ENCODE measurements at regions not wholly inside any gene's neighbourhood (a gene's known extent, or its start where the extent isn't known, plus 50 kb on each side); places are given as distances from the start of the nearest gene placed in this dataset.

DNA sequence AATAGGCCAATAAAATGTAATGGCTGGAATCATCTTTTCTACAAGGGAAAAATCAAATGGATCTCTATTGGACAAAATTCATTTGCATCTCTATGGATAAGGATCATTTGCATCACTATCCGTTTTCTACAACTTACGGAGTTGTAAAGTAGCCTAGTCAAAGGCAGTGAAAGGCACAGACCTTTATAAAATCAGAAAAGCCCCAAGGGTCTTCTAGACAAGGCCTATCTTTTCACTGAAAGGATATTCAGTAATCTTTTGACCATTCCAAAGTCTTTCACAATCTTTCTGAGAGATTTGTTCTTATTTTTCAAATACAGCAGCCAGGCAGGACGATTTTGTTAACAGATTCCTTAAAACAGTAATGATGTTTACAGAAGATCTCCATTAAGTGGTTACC lies 119.5 kb upstream of the JADE1 start:
- CTCF ChIA-PET: no interaction called here
- POLR2A ChIA-PET: no interaction called here

DNA sequence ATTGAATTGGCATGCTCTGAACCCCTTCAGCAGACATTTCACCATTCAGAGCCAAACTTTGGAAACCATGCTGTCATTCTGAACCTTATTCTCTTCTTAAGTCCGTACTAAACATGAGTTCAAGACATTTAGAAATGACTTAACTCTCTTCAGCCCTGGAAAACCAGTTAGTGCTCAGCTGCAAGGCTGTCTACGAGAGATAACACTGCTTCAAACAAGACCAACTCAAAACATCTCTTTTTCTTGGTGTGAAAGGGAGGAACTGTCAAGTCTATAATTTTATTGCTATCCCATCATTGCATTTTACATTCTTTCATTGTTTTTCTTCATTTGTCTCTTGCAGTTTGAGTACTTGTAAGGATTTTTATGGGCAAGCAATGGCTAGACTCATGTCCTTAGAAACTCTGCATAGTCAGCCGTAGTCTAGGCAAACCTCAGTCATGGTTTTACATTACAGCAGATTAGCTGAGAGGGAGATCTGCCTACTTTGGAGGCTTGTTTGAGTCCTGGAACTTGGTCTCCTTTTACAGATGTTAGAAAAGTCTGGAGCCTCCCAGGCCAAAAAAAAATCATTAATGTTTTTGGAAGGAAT lies 120.6 kb upstream of the JADE1 start:
- ChIA-PET CTCF (no interaction called here), POLR2A (no interaction called here)
- Histone ChIP-seq H3K4me1 (ENCODE audit: control insufficient read depth, insufficient read depth, low read length) (no peaks in the 10 kb centered on the region), H3K27ac (ENCODE audit: extremely low read depth, low read depth, low read length) (no peak overlapping the region), H3K4me3 (ENCODE audit: low read depth, low read length) (no peak overlapping the region), H3K9me3 (ENCODE audit: control insufficient read depth, insufficient read depth, low read depth, low read length) (no peaks in the 10 kb centered on the region), H3K36me3 (ENCODE audit: control insufficient read depth in 2 of 2, insufficient read depth in 1 of 2, low read length in 2 of 2) (no peaks in the 10 kb centered on the region)
- TF ChIP-seq ZNF37A (tag by site-specific recombination; IDR thresholded peaks at IDR 0.05): no peak
- no peak for TF ChIP-seq ZNF404 (tag by site-specific recombination; IDR thresholded peaks at IDR 0.05)
- no peak for TF ChIP-seq TCF7L2 (IDR thresholded peaks at IDR 0.05; ENCODE audit: borderline replicate concordance, low read depth, low read length)
- TF ChIP-seq ZNF146 (tag by site-specific recombination; IDR thresholded peaks at IDR 0.05): no peak
- no peak for TF ChIP-seq HOXD13 (CRISPR knock-in tag; IDR thresholded peaks at IDR 0.05; ENCODE audit: borderline replicate concordance)
- no peak for TF ChIP-seq ZNF600 (tag by site-specific recombination; IDR thresholded peaks at IDR 0.05)

More for the DNA sequence above, 119.5 kb upstream of the JADE1 start:
- Histone ChIP-seq H3K9me3 (ENCODE audit: control insufficient read depth, insufficient read depth, low read depth, low read length) (no peaks in the 10 kb centered on the region), H3K4me3 (ENCODE audit: low read depth, low read length) (no peak overlapping the region), H3K36me3 (ENCODE audit: control insufficient read depth in 2 of 2, insufficient read depth in 1 of 2, low read length in 2 of 2) (no peaks in the 10 kb centered on the region), H3K27ac (ENCODE audit: extremely low read depth, low read depth, low read length) (no peak overlapping the region), H3K4me1 (ENCODE audit: control insufficient read depth, insufficient read depth, low read length) (no peaks in the 10 kb centered on the region)
- TF ChIP-seq HOXA7 (CRISPR knock-in tag; IDR thresholded peaks at IDR 0.05; ENCODE audit: borderline replicate concordance) (no peak), SCRT1 (tag by site-specific recombination; IDR thresholded peaks at IDR 0.05; ENCODE audit: borderline replicate concordance) (no peak), ZNF341 (tag by site-specific recombination; IDR thresholded peaks at IDR 0.05; ENCODE audit: low read depth) (no peak), ZNF664 (tag by site-specific recombination; IDR thresholded peaks at IDR 0.05) (no peak), ZNF560 (tag by site-specific recombination; IDR thresholded peaks at IDR 0.05; ENCODE audit: borderline replicate concordance) (no peak), ZNF549 (tag by site-specific recombination; IDR thresholded peaks at IDR 0.05) (no peak), ZNF701 (tag by site-specific recombination; IDR thresholded peaks at IDR 0.05) (no peak), ZNF558 (tag by site-specific recombination; IDR thresholded peaks at IDR 0.05) (no peak), WT1 (tag by site-specific recombination; IDR thresholded peaks at IDR 0.05) (no peak), ZNF776 (tag by site-specific recombination; IDR thresholded peaks at IDR 0.05; ENCODE audit: borderline replicate concordance) (no peak), ZNF658 (tag by site-specific recombination; IDR thresholded peaks at IDR 0.05) (no peak), ZNF354C (tag by site-specific recombination; IDR thresholded peaks at IDR 0.05; ENCODE audit: borderline replicate concordance, low read depth) (no peak), ZNF175 (tag by site-specific recombination; IDR thresholded peaks at IDR 0.05) (no peak), OSR2 (tag by site-specific recombination; IDR thresholded peaks at IDR 0.05) (no peak), ZBTB20 (tag by site-specific recombination; IDR thresholded peaks at IDR 0.05) (no peak), ZNF510 (tag by site-specific recombination; IDR thresholded peaks at IDR 0.05; ENCODE audit: insufficient replicate concordance) (no peak)
- TF ChIP-seq, protein P1, sequence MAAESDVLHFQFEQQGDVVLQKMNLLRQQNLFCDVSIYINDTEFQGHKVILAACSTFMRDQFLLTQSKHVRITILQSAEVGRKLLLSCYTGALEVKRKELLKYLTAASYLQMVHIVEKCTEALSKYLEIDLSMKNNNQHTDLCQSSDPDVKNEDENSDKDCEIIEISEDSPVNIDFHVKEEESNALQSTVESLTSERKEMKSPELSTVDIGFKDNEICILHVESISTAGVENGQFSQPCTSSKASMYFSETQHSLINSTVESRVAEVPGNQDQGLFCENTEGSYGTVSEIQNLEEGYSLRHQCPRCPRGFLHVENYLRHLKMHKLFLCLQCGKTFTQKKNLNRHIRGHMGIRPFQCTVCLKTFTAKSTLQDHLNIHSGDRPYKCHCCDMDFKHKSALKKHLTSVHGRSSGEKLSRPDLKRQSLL (tag by site-specific recombination; IDR thresholded peaks at IDR 0.05): no peak
- TF ChIP-seq, protein P2, sequence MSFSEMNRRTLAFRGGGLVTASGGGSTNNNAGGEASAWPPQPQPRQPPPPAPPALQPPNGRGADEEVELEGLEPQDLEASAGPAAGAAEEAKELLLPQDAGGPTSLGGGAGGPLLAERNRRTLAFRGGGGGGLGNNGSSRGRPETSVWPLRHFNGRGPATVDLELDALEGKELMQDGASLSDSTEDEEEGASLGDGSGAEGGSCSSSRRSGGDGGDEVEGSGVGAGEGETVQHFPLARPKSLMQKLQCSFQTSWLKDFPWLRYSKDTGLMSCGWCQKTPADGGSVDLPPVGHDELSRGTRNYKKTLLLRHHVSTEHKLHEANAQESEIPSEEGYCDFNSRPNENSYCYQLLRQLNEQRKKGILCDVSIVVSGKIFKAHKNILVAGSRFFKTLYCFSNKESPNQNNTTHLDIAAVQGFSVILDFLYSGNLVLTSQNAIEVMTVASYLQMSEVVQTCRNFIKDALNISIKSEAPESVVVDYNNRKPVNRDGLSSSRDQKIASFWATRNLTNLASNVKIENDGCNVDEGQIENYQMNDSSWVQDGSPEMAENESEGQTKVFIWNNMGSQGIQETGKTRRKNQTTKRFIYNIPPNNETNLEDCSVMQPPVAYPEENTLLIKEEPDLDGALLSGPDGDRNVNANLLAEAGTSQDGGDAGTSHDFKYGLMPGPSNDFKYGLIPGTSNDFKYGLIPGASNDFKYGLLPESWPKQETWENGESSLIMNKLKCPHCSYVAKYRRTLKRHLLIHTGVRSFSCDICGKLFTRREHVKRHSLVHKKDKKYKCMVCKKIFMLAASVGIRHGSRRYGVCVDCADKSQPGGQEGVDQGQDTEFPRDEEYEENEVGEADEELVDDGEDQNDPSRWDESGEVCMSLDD (tag by site-specific recombination; IDR thresholded peaks at IDR 0.05): no peak
- TF ChIP-seq, protein P3, sequence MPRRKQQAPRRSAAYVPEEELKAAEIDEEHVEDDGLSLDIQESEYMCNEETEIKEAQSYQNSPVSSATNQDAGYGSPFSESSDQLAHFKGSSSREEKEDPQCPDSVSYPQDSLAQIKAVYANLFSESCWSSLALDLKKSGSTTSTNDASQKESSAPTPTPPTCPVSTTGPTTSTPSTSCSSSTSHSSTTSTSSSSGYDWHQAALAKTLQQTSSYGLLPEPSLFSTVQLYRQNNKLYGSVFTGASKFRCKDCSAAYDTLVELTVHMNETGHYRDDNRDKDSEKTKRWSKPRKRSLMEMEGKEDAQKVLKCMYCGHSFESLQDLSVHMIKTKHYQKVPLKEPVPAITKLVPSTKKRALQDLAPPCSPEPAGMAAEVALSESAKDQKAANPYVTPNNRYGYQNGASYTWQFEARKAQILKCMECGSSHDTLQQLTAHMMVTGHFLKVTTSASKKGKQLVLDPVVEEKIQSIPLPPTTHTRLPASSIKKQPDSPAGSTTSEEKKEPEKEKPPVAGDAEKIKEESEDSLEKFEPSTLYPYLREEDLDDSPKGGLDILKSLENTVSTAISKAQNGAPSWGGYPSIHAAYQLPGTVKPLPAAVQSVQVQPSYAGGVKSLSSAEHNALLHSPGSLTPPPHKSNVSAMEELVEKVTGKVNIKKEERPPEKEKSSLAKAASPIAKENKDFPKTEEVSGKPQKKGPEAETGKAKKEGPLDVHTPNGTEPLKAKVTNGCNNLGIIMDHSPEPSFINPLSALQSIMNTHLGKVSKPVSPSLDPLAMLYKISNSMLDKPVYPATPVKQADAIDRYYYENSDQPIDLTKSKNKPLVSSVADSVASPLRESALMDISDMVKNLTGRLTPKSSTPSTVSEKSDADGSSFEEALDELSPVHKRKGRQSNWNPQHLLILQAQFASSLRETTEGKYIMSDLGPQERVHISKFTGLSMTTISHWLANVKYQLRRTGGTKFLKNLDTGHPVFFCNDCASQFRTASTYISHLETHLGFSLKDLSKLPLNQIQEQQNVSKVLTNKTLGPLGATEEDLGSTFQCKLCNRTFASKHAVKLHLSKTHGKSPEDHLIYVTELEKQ (tag by site-specific recombination; IDR thresholded peaks at IDR 0.05; ENCODE audit: borderline replicate concordance): no peak

All from HEK293 (cell line).